IMR-90 (cell line): ENCODE measurements at regions not wholly inside any gene's neighbourhood (a gene's known extent, or its start where the extent isn't known, plus 50 kb on each side); places are given as distances from the start of the nearest gene placed in this dataset.

Experiments used
- ATAC-seq: fragments of 200-7000 bp; cut with Tn5 transposase; 2 replicates; pipeline ENCODE4 v1.9.1; 2020; ENCODE audit warnings: low read depth, mild to moderate bottlenecking, moderate library complexity
- BruUV-seq: library from RNA; stranded (reverse); fragments of 400-500 nt; replicated peaks from 2 replicates; lab custom pipeline; 2021; lab: Mats Ljungman, UMichigan
- CTCF ChIA-PET: fragments of 300-600 bp; formaldehyde crosslinking; extraction: SDS; loops from one replicate; lab custom pipeline; 2021; ENCODE audit warnings: antibody characterized with exemption; lab: Yijun Ruan, JAX
- POLR2A ChIA-PET: fragments of 300-600 bp; sonication (Branson Sonifier 250); formaldehyde crosslinking; loops from one replicate; lab custom pipeline; 2022; ENCODE audit warnings: antibody characterized with exemption; ENCODE audit not compliant: unreplicated experiment; lab: Charles Lee
- DNase-seq: peaks from one replicate; pipeline ENCODE4 v3.0.0; 2013
- H2AFZ ChIP-seq: replicated peaks from 2 replicates; pipeline ENCODE3; 2013; ENCODE audit warnings: low read length, mild to moderate bottlenecking; ENCODE audit not compliant: poor library complexity
- H2AK5ac ChIP-seq: 2 replicates; pipeline ENCODE4 v1.6.1; 2013; ENCODE audit warnings: low read depth, low read length, inconsistent platforms
- H2AK9ac ChIP-seq: replicated peaks from 2 replicates; pipeline ENCODE3; 2013; ENCODE audit warnings: mild to moderate bottlenecking, low read depth, low read length, moderate library complexity; ENCODE audit not compliant: poor library complexity
- H2BK120ac ChIP-seq: 2 replicates; pipeline ENCODE4 v1.6.1; 2013; ENCODE audit warnings: low read depth, low read length, inconsistent platforms
- H2BK15ac ChIP-seq: 3 replicates; pipeline ENCODE4 v1.6.1; 2013; ENCODE audit warnings: low read depth, low read length, inconsistent platforms
- H2BK20ac ChIP-seq: 2 replicates; pipeline ENCODE4 v1.6.1; 2013; ENCODE audit warnings: low read depth, mild to moderate bottlenecking, inconsistent platforms, low read length, moderate library complexity
- H2BK5ac ChIP-seq: 2 replicates; pipeline ENCODE4 v1.6.1; 2013; ENCODE audit warnings: mild to moderate bottlenecking, low read depth, low read length, inconsistent platforms; ENCODE audit not compliant: poor library complexity, severe bottlenecking
- H3K14ac ChIP-seq: replicated peaks from 2 replicates; pipeline ENCODE4 v1.6.1; 2013; ENCODE audit warnings: low read depth, low read length, inconsistent platforms
- H3K18ac ChIP-seq: 2 replicates; pipeline ENCODE4 v1.6.1; 2013; ENCODE audit warnings: low read depth, low read length, control low read depth
- H3K23ac ChIP-seq: 2 replicates; pipeline ENCODE4 v1.6.1; 2013; ENCODE audit warnings: low read depth, low read length, inconsistent platforms
- H3K27ac ChIP-seq: 2 replicates; pipeline ENCODE4 v1.5.1; 2013; ENCODE audit warnings: mild to moderate bottlenecking, control low read depth, low read length; ENCODE audit not compliant: insufficient read depth
- H3K27me3 ChIP-seq: 2 replicates; pipeline ENCODE4 v1.6.1; 2013; ENCODE audit warnings: low read length; ENCODE audit not compliant: control insufficient read depth, insufficient read depth
- H3K36me3 ChIP-seq: 2 replicates; pipeline ENCODE4 v1.6.1; 2013; ENCODE audit warnings: low read length, mixed read lengths; ENCODE audit not compliant: control insufficient read depth, insufficient read depth
- H3K4ac ChIP-seq: 2 replicates; pipeline ENCODE4 v1.6.1; 2013; ENCODE audit warnings: low read depth, low read length, inconsistent platforms
- H3K4me1 ChIP-seq: 2 replicates; pipeline ENCODE4 v1.6.1; 2013; ENCODE audit warnings: low read length, mixed read lengths; ENCODE audit not compliant: control insufficient read depth, insufficient read depth
- H3K4me2 ChIP-seq: 2 replicates; pipeline ENCODE4 v1.6.1; 2013; ENCODE audit warnings: low read depth, mild to moderate bottlenecking, control low read depth, low read length, moderate library complexity
- H3K4me3 ChIP-seq: 2 replicates; pipeline ENCODE4 v1.5.1; 2013; ENCODE audit warnings: low read depth, mild to moderate bottlenecking, control low read depth, low read length, moderate library complexity; ENCODE audit not compliant: insufficient read depth
- H3K56ac ChIP-seq: 2 replicates; pipeline ENCODE4 v1.6.1; 2013; ENCODE audit warnings: low read length, inconsistent platforms; ENCODE audit not compliant: insufficient read depth; ENCODE audit errors: extremely low read depth
- H3K79me1 ChIP-seq, 2 experiments: 2 replicates each; pipeline ENCODE4 v1.6.1; 2013; ENCODE audit warnings: low read length in 2 of 2, inconsistent platforms in 1 of 2, low read depth in 1 of 2
- H3K9ac ChIP-seq: 2 replicates; pipeline ENCODE4 v1.6.1; 2013; ENCODE audit warnings: low read depth, low read length, control low read depth
- H3K9me1 ChIP-seq: 2 replicates; pipeline ENCODE4 v1.6.1; 2013; ENCODE audit warnings: low read length, inconsistent platforms; ENCODE audit not compliant: insufficient read depth
- H3K9me3 ChIP-seq: 2 replicates; pipeline ENCODE4 v1.6.1; 2013; ENCODE audit warnings: low read length; ENCODE audit not compliant: control insufficient read depth, insufficient read depth
- H4K20me1 ChIP-seq: 2 replicates; pipeline ENCODE4 v1.6.1; 2013; ENCODE audit warnings: low read length, inconsistent platforms; ENCODE audit not compliant: insufficient read depth
- H4K5ac ChIP-seq: 2 replicates; pipeline ENCODE4 v1.6.1; 2013; ENCODE audit warnings: mild to moderate bottlenecking, low read depth, low read length, control low read depth
- H4K8ac ChIP-seq, 2 experiments: 2 replicates each; pipeline ENCODE4 v1.6.1; 2013; ENCODE audit warnings: low read depth in 2 of 2, low read length in 2 of 2, control low read depth in 1 of 2, inconsistent platforms in 1 of 2
- H4K91ac ChIP-seq: 2 replicates; pipeline ENCODE4 v1.6.1; 2013; ENCODE audit warnings: low read depth, low read length, inconsistent platforms; ENCODE audit not compliant: insufficient read depth
- CEBPB ChIP-seq: IDR thresholded peaks from 2 replicates; pipeline ENCODE4 v1.6.1; 2012; ENCODE audit warnings: low read depth, low read length, improper control_type of control experiment
- CHD1 ChIP-seq: IDR thresholded peaks from 2 replicates; pipeline ENCODE4 v1.6.1; 2012; ENCODE audit warnings: low read depth, low read length, improper control_type of control experiment
- CTCF ChIP-seq: conservative IDR thresholded peaks from 2 replicates; pipeline ENCODE4 v1.5.1; 2012; ENCODE audit warnings: mild to moderate bottlenecking, low read depth, low read length, improper control_type of control experiment
- ELK1 ChIP-seq: fragments of 150-350 bp; IDR thresholded peaks from 2 replicates; pipeline ENCODE4 v1.6.1; 2016; ENCODE audit warnings: low read depth, mild to moderate bottlenecking, low read length, moderate library complexity, borderline replicate concordance
- FOS ChIP-seq: fragments of 150-350 bp; IDR thresholded peaks from 2 replicates; pipeline ENCODE4 v1.6.1; 2016; ENCODE audit warnings: low read depth, low read length
- MAZ ChIP-seq: IDR thresholded peaks from 2 replicates; pipeline ENCODE4 v1.6.1; 2012; ENCODE audit warnings: low read depth, mild to moderate bottlenecking, low read length, improper control_type of control experiment, moderate library complexity, borderline replicate concordance
- POLR2A ChIP-seq: IDR thresholded peaks from 2 replicates; pipeline ENCODE4 v1.6.1; 2012; ENCODE audit warnings: mild to moderate bottlenecking, low read depth, low read length
- RAD21 ChIP-seq: IDR thresholded peaks from 2 replicates; pipeline ENCODE4 v1.6.1; 2012; ENCODE audit warnings: low read length, improper control_type of control experiment
- SMC3 ChIP-seq: fragments of 150-350 bp; IDR thresholded peaks from 2 replicates; pipeline ENCODE4 v1.6.1; 2016; ENCODE audit warnings: low read depth, mild to moderate bottlenecking, antibody characterized with exemption, low read length, moderate library complexity
- USF2 ChIP-seq: fragments of 150-350 bp; IDR thresholded peaks from 2 replicates; pipeline ENCODE4 v1.6.1; 2017; ENCODE audit warnings: mild to moderate bottlenecking, antibody characterized with exemption, low read length, low read depth
- WGBS, 2 experiments: methylation state at CpG; one replicate each; pipeline versions ENCODE4 v1.1.5 to v1.1.7; 2013; ENCODE audit warnings: missing lambda C conversion rate in 2 of 2; ENCODE audit not compliant: insufficient read length in 1 of 2; ENCODE audit errors: extremely low coverage in 2 of 2; 5-methylcytosine and 5-hydroxymethylcytosine counted together
- dilution Hi-C: fragments of 300-500 bp; cut with HindIII; formaldehyde crosslinking; loops from one replicate; pipeline ENCODE4 v1.14.3; 2018; ENCODE audit warnings: low sequenced_read_pairs; ENCODE audit not compliant: unreplicated experiment
- in situ Hi-C: fragments of 300-500 bp; cut with MboI; formaldehyde crosslinking; loops from 3 replicates; pipeline ENCODE4 v1.14.3; 2019; ENCODE audit warnings: low sequenced_read_pairs, inconsistent platforms, mixed read lengths
- intact Hi-C: fragments of 100-400 bp; cut with micrococcal nuclease; formaldehyde crosslinking; loops from 2 replicates; pipeline ENCODE4 v1.10.0; 2022

GRCh38 chr10:64086083-64086767 lies 565.0 kb downstream of the REEP3 start:
- H3K79me1 ChIP-seq = no peaks in the 10 kb centered on the region
- dilution Hi-C loops = no loop called here
- H3K4ac ChIP-seq = no peak overlapping the region
- no peak overlapping the region for H4K91ac ChIP-seq
- ATAC-seq (no peak), DNase-seq (no peak)
- no peak overlapping the region for H2BK15ac ChIP-seq
- no peaks in the 10 kb centered on the region for H3K27me3 ChIP-seq
- no peak overlapping the region for H2AK5ac ChIP-seq
- no peak for TF ChIP-seq CTCF
- no peak for TF ChIP-seq POLR2A
- TF ChIP-seq RAD21 = no peak
- TF ChIP-seq USF2 = no peak
- TF ChIP-seq SMC3 = no peak
- TF ChIP-seq FOS = no peak
- no peak for TF ChIP-seq CHD1
- no peak for TF ChIP-seq ELK1
- no peak for TF ChIP-seq CEBPB
- no peak for TF ChIP-seq MAZ
- no peak overlapping the region for H4K5ac ChIP-seq
- H3K23ac ChIP-seq = no peak overlapping the region
- H2AK9ac ChIP-seq = no peak overlapping the region
- intact Hi-C loops = no loop called here
- H3K14ac ChIP-seq = no peak overlapping the region
- H3K36me3 ChIP-seq = no peaks in the 10 kb centered on the region
- H3K4me1 ChIP-seq = no peaks in the 10 kb centered on the region
- CTCF ChIA-PET = no interaction called here
- no peak overlapping the region for H3K27ac ChIP-seq
- no peak overlapping the region for H2AFZ ChIP-seq
- H2BK5ac ChIP-seq = no peak overlapping the region
- H2BK120ac ChIP-seq = no peak overlapping the region
- BruUV-seq = no TSS peak
- no peak overlapping the region for H3K18ac ChIP-seq
- H3K9me1 ChIP-seq = no peaks in the 10 kb centered on the region
- no peak overlapping the region for H3K9ac ChIP-seq
- H3K9me3 ChIP-seq = no peaks in the 10 kb centered on the region
- H3K56ac ChIP-seq = no peak overlapping the region
- no peak overlapping the region for H3K4me3 ChIP-seq
- 13% methylated on average over 2 of the region's 2 CpGs; no CpG with 5 or more reads in 1 of the 2 experiments for WGBS, 2 experiments
- no peak overlapping the region for H4K8ac ChIP-seq
- no peak overlapping the region for H3K4me2 ChIP-seq
- in situ Hi-C loops = no loop called here
- no peaks in the 10 kb centered on the region for H4K20me1 ChIP-seq
- POLR2A ChIA-PET = no interaction called here
- no peak overlapping the region for H2BK20ac ChIP-seq
